Right lobe of liver (tissue), 6 donors: ENCODE measurements at regions not wholly inside any gene's neighbourhood (a gene's known extent, or its start where the extent isn't known, plus 50 kb on each side); places are given as distances from the start of the nearest gene placed in this dataset.
A peak's percentile ranks its signal among the peaks of the same experiment; 100 is the strongest.

Source experiments
- ATAC-seq, 4 donors: fragments of 200-7000 bp; cut with Tn5 transposase; one replicate each; pipeline ENCODE4 v1.9.1; 2020; ENCODE audit warnings: mild to moderate bottlenecking in 4 of 4, moderate library complexity in 4 of 4
- DNase-seq, 3 donors: peaks; one replicate each; pipeline ENCODE4 v3.0.0-alpha.2; 2020
- H3K27ac ChIP-seq, 3 donors: fragments of 200-600 bp; one replicate each; pipeline ENCODE4 v1.8.0; 2022
- H3K27me3 ChIP-seq, 2 donors: fragments of 200-600 bp; one replicate each; pipeline ENCODE4 v1.8.0; 2022
- H3K36me3 ChIP-seq, 4 donors: fragments of 200-600 bp; sonication (generic) in 1 of 4; one replicate each; pipeline versions ENCODE4 v1.5.1 to v1.8.0; 2017 to 2022; ENCODE audit warnings: control low read depth in 1 of 4
- H3K4me1 ChIP-seq, 4 donors: fragments of 200-600 bp; sonication (generic) in 1 of 4; one replicate each; pipeline versions ENCODE4 v1.5.1 to v1.8.0; 2017 to 2022; ENCODE audit warnings: control low read depth in 1 of 4
- H3K4me3 ChIP-seq, 3 donors: fragments of 200-600 bp; one replicate each; pipeline ENCODE4 v1.8.0; 2022
- H3K9me3 ChIP-seq, 4 donors: fragments of 200-600 bp; sonication (generic) in 1 of 4; one replicate each; pipeline versions ENCODE4 v1.5.1 to v1.8.0; 2017 to 2022; ENCODE audit warnings: control low read depth in 1 of 4
- POLR2A ChIP-seq: fragments of 450-650 bp; IDR thresholded peaks from one replicate; pipeline ENCODE4 v1.6.1; 2017; ENCODE audit warnings: antibody characterized with exemption, mild to moderate bottlenecking
- WGBS: methylation state at CpG from one replicate; pipeline ENCODE4 v1.1.6; 2018; ENCODE audit warnings: low coverage, low lambda C conversion rate; ENCODE audit not compliant: insufficient coverage; ENCODE audit errors: missing lambda C conversion rate; 5-methylcytosine and 5-hydroxymethylcytosine counted together
- intact Hi-C, 2 donors: fragments of 100-400 bp; cut with DNase I; formaldehyde crosslinking; loops; one replicate each; pipeline versions ENCODE4 v1.11.2 to v1.14.1; 2022
- TF ChIP-seq, protein P1 (sequence below), 4 donors: fragments of 200-600 bp in 3 of 4; fragments of 450-650 bp in 1 of 4; IDR thresholded peaks; one replicate each; pipeline versions ENCODE4 v1.5.1 to v1.8.0; 2016 to 2022; ENCODE audit warnings: antibody characterized with exemption in 4 of 4, mild to moderate bottlenecking in 2 of 4
- donor health status: DM: no; HTN: yes; CAD: no.
- donor health status: DM: no; HTN: no; CAD: no.
- donor health status: DM: no; HTN: no; CAD: no.
- donor health status: DM: no; HTN: yes; CAD: no.
- donor health status: DM: no; HTN: yes; CAD: no.

DNA sequence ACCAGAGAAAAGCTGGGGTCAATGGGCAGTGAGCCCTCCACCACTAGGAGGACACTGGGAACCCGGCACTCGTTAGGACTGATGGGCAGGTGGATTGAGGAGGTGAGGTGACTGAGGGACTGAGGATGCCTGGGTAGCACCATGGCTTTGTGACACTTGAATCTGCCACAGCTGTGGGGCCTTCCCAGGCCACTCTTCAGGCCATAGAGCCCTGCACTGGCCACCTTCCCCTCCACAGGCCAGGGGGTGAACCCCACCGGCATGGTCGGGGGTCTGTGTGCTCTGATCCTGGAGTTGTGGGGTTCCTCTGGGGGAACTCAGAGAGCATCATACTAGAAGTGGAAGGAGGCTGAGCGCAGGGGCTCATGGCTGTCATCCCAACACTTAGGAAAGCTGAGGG is 423.5 kb downstream of the ZNF536 start:
- Histone ChIP-seq H3K4me3 (no peak overlapping the region), H3K27me3 (no peaks in the 10 kb centered on the region), H3K36me3 (no peaks in the 10 kb centered on the region), H3K4me1 (no peaks in the 10 kb centered on the region), H3K27ac (no peak overlapping the region), H3K9me3 (no peaks in the 10 kb centered on the region)
- ATAC-seq (no peak), DNase-seq (no peak)
- TF ChIP-seq, protein P1, sequence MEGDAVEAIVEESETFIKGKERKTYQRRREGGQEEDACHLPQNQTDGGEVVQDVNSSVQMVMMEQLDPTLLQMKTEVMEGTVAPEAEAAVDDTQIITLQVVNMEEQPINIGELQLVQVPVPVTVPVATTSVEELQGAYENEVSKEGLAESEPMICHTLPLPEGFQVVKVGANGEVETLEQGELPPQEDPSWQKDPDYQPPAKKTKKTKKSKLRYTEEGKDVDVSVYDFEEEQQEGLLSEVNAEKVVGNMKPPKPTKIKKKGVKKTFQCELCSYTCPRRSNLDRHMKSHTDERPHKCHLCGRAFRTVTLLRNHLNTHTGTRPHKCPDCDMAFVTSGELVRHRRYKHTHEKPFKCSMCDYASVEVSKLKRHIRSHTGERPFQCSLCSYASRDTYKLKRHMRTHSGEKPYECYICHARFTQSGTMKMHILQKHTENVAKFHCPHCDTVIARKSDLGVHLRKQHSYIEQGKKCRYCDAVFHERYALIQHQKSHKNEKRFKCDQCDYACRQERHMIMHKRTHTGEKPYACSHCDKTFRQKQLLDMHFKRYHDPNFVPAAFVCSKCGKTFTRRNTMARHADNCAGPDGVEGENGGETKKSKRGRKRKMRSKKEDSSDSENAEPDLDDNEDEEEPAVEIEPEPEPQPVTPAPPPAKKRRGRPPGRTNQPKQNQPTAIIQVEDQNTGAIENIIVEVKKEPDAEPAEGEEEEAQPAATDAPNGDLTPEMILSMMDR (IDR thresholded peaks at IDR 0.05), result no peak
- TF ChIP-seq POLR2A, result no peak
- intact Hi-C loops, result no loop called here
- WGBS, result 72% methylated on average over 2 of the region's 5 CpGs

DNA sequence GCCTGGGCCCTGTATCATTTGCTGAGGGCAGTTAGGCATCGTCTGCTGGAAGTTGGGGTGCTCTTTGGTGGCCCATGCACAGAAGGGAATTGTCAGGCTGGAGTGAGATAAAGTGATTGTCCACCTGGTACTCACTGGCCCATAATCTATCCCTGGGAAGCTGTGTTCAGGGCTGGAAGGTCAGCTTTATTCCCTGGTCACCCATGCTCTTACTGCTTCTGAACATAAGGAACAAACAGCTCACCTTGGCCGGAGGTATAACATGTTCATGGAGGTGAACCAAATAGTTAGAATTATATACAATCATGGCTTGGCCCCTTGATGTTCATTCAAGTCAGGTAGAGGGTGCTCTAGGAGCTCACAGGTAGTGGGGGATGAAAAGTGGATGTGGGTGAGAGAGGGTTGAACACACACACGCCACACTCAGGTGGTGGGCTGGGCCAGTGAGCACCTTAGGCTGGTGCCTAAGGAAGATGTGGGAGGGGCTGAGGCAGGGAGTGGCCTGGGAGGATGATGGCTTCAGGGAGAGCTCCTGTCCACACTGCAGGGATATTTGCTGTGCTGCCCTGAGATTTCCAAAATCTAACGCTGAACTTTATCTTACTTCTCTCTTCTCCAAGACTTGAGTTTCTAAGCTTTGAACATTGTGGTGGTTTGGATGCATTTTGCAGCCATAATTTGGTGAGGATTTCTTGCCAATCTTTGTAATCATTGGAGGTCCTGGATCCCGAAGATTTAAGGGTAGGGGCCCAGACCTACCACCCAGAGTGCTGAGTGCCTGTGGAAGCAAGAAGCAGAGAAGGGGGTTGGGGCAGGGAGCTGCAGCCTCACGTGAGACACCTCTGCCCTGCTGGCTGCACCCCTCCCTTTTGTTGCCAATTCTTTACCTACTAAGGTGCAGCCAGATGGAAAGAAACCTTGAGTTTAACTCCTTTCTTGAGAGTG is 420.6 kb downstream of the ZNF536 start:
- Histone ChIP-seq H3K4me3 (no peak overlapping the region), H3K27ac (no peak overlapping the region), H3K9me3 (no peaks in the 10 kb centered on the region), H3K36me3 (no peaks in the 10 kb centered on the region), H3K27me3 (no peaks in the 10 kb centered on the region), H3K4me1 (no peaks in the 10 kb centered on the region)
- TF ChIP-seq POLR2A, result no peak
- TF ChIP-seq, protein P1 (IDR thresholded peaks at IDR 0.05), result no peak
- ATAC-seq, result no peak
- no peak for DNase-seq
- WGBS, result 42% methylated on average over 6 of the region's 6 CpGs
- intact Hi-C loops, result no loop called here

DNA sequence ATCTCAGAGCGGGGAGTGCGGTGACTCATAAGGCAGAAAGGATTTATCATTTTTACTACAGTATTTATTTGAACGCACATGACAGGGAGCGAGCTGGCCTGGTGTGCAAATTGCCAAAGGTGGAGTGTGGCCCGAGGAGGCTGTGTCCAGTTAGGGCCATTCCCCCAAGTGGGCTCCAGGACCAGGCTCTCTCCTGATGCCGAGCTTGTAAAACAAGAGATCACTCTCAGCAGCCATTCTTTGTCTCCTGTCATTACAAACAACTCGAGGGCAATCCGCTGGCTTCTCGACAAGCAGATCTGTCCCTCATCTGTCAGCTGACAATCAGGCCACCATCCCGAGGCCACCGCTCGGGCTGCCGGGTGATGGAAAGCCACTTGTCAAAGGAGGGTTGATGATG is 418.9 kb downstream of the ZNF536 start:
- 53% methylated on average over 8 of the region's 13 CpGs for WGBS
- Histone ChIP-seq H3K4me1 (no peaks in the 10 kb centered on the region), H3K4me3 (no peak overlapping the region), H3K27me3 (no peaks in the 10 kb centered on the region), H3K9me3 (no peaks in the 10 kb centered on the region), H3K36me3 (no peaks in the 10 kb centered on the region), H3K27ac (no peak overlapping the region)
- DNase-seq (no peak), ATAC-seq (no peak)
- TF ChIP-seq POLR2A, result no peak
- TF ChIP-seq, protein P1 (IDR thresholded peaks at IDR 0.05), result no peak
- intact Hi-C loops, result no loop called here

DNA sequence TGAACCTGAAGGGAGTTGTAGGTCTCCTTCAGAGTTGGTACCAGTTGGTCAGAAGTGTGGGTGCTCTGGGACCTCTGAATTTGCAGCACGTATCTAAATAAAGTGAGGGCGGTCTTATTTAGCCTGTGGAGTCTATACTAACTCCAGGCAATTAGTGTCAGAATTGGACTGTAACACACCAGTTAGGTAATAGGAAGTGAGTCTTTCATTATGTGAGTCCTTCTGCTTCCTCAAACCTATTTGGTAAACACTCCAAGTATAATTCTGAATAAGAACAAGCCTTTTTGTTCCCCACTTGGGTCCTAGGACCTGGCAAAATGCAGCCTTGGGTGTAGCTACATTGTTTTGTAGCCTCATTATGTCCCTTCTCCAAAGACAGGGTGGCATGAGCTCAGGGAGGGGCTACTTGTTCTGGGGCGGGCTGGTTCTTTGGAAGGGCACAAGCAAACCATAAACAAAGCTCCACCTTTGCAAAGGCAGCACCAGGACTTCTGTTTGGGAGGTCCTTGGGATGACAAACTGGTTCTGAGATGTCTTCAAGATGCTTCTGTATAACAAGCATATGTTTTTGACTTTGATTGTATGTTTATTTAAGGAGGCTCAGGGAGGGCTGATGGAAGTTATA is 418.0 kb downstream of the ZNF536 start:
- ATAC-seq (peak in 2 of 4 donors; percentile 14), DNase-seq (no peak)
- intact Hi-C loops, result no loop called here
- no peaks in the 10 kb centered on the region for H3K27me3 ChIP-seq
- no peak for TF ChIP-seq POLR2A
- no peaks in the 10 kb centered on the region for H3K9me3 ChIP-seq
- H3K27ac ChIP-seq, result no peak overlapping the region
- no peaks in the 10 kb centered on the region for H3K4me1 ChIP-seq
- WGBS, result 56% methylated on average over 2 of the region's 3 CpGs
- H3K4me3 ChIP-seq, result no peak overlapping the region
- no peaks in the 10 kb centered on the region for H3K36me3 ChIP-seq
